ENCODE measurements at regions not wholly inside any gene's neighbourhood (a gene's known extent, or its start where the extent isn't known, plus 50 kb on each side); places are given as distances from the start of the nearest gene placed in this dataset.

- TF ChIP-seq TP53 (CRISPR knock-in tag; IDR thresholded peaks at IDR 0.05): no peak
- no peak for TF ChIP-seq IRF2 (CRISPR knock-in tag; IDR thresholded peaks at IDR 0.05; ENCODE audit: borderline replicate concordance, low read depth)
- TF ChIP-seq, protein P1, sequence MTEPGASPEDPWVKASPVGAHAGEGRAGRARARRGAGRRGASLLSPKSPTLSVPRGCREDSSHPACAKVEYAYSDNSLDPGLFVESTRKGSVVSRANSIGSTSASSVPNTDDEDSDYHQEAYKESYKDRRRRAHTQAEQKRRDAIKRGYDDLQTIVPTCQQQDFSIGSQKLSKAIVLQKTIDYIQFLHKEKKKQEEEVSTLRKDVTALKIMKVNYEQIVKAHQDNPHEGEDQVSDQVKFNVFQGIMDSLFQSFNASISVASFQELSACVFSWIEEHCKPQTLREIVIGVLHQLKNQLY (CRISPR knock-in tag; IDR thresholded peaks at IDR 0.05): no peak
- TF ChIP-seq TEAD1 (CRISPR knock-in tag; IDR thresholded peaks at IDR 0.05): no peak
- TF ChIP-seq ZNF532 (CRISPR knock-in tag; IDR thresholded peaks at IDR 0.05; ENCODE audit: borderline replicate concordance): no peak
These were observed 347.6 kb downstream of the KLF5 start (continued) for GRCh38 chr13:73406454-73406853.

- Mint-ChIP-seq H3K9me3 (0 out of 2 replicates have a peak, but pooled peaks cover 2% of the 10 kb centered on the region), H3K27me3 (ENCODE audit: low read depth) (no peaks in the 10 kb centered on the region), H3K27ac (no peak overlapping the region), H3K4me3 (no peak overlapping the region), H3K4me1 (peaks cover 6% of the 10 kb centered on the region), H3K36me3 (no peaks in the 10 kb centered on the region)
- CTCF ChIA-PET: no interaction called here
- no peak for DNase-seq (ENCODE audit: low spot score)
- no peak for ATAC-seq
- TF ChIP-seq NR1H2 (CRISPR knock-in tag; IDR thresholded peaks at IDR 0.05) (no peak), AFF4 (CRISPR knock-in tag; IDR thresholded peaks at IDR 0.05; ENCODE audit: borderline replicate concordance) (no peak), KAT7 (CRISPR knock-in tag; IDR thresholded peaks at IDR 0.05; ENCODE audit: borderline replicate concordance) (no peak), ZNF396 (CRISPR knock-in tag; IDR thresholded peaks at IDR 0.05; ENCODE audit: borderline replicate concordance) (no peak), NR3C1 (CRISPR knock-in tag; conservative IDR thresholded peaks at IDR 0.05; ENCODE audit: low read depth) (no peak), CBFB (CRISPR knock-in tag; IDR thresholded peaks at IDR 0.05; ENCODE audit: low read depth) (no peak), PRRX2 (CRISPR knock-in tag; IDR thresholded peaks at IDR 0.05) (no peak)
- TF ChIP-seq, protein P2, sequence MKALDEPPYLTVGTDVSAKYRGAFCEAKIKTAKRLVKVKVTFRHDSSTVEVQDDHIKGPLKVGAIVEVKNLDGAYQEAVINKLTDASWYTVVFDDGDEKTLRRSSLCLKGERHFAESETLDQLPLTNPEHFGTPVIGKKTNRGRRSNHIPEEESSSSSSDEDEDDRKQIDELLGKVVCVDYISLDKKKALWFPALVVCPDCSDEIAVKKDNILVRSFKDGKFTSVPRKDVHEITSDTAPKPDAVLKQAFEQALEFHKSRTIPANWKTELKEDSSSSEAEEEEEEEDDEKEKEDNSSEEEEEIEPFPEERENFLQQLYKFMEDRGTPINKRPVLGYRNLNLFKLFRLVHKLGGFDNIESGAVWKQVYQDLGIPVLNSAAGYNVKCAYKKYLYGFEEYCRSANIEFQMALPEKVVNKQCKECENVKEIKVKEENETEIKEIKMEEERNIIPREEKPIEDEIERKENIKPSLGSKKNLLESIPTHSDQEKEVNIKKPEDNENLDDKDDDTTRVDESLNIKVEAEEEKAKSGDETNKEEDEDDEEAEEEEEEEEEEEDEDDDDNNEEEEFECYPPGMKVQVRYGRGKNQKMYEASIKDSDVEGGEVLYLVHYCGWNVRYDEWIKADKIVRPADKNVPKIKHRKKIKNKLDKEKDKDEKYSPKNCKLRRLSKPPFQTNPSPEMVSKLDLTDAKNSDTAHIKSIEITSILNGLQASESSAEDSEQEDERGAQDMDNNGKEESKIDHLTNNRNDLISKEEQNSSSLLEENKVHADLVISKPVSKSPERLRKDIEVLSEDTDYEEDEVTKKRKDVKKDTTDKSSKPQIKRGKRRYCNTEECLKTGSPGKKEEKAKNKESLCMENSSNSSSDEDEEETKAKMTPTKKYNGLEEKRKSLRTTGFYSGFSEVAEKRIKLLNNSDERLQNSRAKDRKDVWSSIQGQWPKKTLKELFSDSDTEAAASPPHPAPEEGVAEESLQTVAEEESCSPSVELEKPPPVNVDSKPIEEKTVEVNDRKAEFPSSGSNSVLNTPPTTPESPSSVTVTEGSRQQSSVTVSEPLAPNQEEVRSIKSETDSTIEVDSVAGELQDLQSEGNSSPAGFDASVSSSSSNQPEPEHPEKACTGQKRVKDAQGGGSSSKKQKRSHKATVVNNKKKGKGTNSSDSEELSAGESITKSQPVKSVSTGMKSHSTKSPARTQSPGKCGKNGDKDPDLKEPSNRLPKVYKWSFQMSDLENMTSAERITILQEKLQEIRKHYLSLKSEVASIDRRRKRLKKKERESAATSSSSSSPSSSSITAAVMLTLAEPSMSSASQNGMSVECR (CRISPR knock-in tag; IDR thresholded peaks at IDR 0.05; ENCODE audit: borderline replicate concordance): no peak
- TF ChIP-seq, protein P3, sequence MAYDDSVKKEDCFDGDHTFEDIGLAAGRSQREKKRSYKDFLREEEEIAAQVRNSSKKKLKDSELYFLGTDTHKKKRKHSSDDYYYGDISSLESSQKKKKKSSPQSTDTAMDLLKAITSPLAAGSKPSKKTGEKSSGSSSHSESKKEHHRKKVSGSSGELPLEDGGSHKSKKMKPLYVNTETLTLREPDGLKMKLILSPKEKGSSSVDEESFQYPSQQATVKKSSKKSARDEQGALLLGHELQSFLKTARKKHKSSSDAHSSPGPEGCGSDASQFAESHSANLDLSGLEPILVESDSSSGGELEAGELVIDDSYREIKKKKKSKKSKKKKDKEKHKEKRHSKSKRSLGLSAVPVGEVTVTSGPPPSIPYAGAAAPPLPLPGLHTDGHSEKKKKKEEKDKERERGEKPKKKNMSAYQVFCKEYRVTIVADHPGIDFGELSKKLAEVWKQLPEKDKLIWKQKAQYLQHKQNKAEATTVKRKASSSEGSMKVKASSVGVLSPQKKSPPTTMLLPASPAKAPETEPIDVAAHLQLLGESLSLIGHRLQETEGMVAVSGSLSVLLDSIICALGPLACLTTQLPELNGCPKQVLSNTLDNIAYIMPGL (CRISPR knock-in tag; IDR thresholded peaks at IDR 0.05): no peak
- TF ChIP-seq, protein P1 (CRISPR knock-in tag; IDR thresholded peaks at IDR 0.05): no peak
- POLR2A ChIA-PET: no interaction called here
These were observed 345.8 kb downstream of the KLF5 start for GRCh38 chr13:73404581-73404980.

All from WTC11 (cell line).